LNCAP (cell line): ENCODE measurements at regions not wholly inside any gene's neighbourhood (a gene's known extent, or its start where the extent isn't known, plus 50 kb on each side); places are given as distances from the start of the nearest gene placed in this dataset.

Experiments
- CTCF ChIP-seq: fragments of 450-650 bp; IDR thresholded peaks from 2 replicates; pipeline ENCODE4 v1.5.1; 2017; ENCODE audit warnings: mild to moderate bottlenecking

GRCh38 chr15:26115229-26115943 is 252.3 kb upstream of the ATP10A start:
- TF ChIP-seq CTCF: no peak

- TF ChIP-seq CTCF: no peak
These were observed 250.2 kb upstream of the ATP10A start for GRCh38 chr15:26113296-26113695.

- TF ChIP-seq CTCF: no peak
These were observed 246.1 kb upstream of the ATP10A start for GRCh38 chr15:26109203-26109602.

GRCh38 chr15:26106556-26106955 is 243.4 kb upstream of the ATP10A start:
- no peak for TF ChIP-seq CTCF

GRCh38 chr15:26103002-26103404 is 239.9 kb upstream of the ATP10A start:
- no peak for TF ChIP-seq CTCF

- no peak for TF ChIP-seq CTCF
These were observed 239.2 kb upstream of the ATP10A start for GRCh38 chr15:26102365-26102764.

- no peak for TF ChIP-seq CTCF
These were observed 238.3 kb upstream of the ATP10A start for GRCh38 chr15:26101443-26101842.

GRCh38 chr15:26098801-26099200 is 235.7 kb upstream of the ATP10A start:
- no peak for TF ChIP-seq CTCF
